Parathyroid adenoma (tissue), 2 donors: ENCODE measurements at regions not wholly inside any gene's neighbourhood (a gene's known extent, or its start where the extent isn't known, plus 50 kb on each side); places are given as distances from the start of the nearest gene placed in this dataset.
A peak's percentile ranks its signal among the peaks of the same experiment; 100 is the strongest.
"Not testable (repeated sequence)": the region's sequence is repeated elsewhere in the genome, so short reads cannot be mapped to it uniquely, and the experiment has no call there.

Experiments
- H2AFZ ChIP-seq: fragments of 300-600 bp; sonication (generic); one replicate; pipeline ENCODE4 v1.7.0; 2017; ENCODE audit warnings: antibody characterized with exemption, mild to moderate bottlenecking
- H3K27ac ChIP-seq: fragments of 300-600 bp; sonication (generic); one replicate; pipeline ENCODE4 v1.7.0; 2017
- H3K27me3 ChIP-seq: fragments of 300-600 bp; sonication (generic); one replicate; pipeline ENCODE4 v1.7.0; 2017; ENCODE audit warnings: low read length; ENCODE audit not compliant: control insufficient read depth, insufficient read depth
- H3K36me3 ChIP-seq: fragments of 300-600 bp; sonication (generic); one replicate; pipeline ENCODE4 v1.7.0; 2017; ENCODE audit warnings: low read length; ENCODE audit not compliant: control insufficient read depth, insufficient read depth
- H3K4me1 ChIP-seq: fragments of 300-600 bp; sonication (generic); one replicate; pipeline ENCODE4 v1.7.0; 2017; ENCODE audit warnings: control low read depth
- H3K4me2 ChIP-seq: fragments of 300-600 bp; sonication (generic); one replicate; pipeline ENCODE4 v1.7.0; 2017; ENCODE audit warnings: low read length
- H3K4me3 ChIP-seq: fragments of 300-600 bp; sonication (generic); one replicate; pipeline ENCODE4 v1.7.0; 2017; ENCODE audit warnings: low read depth, low read length
- H3K79me2 ChIP-seq: fragments of 300-600 bp; sonication (generic); one replicate; pipeline ENCODE4 v1.7.0; 2017; ENCODE audit warnings: control low read depth
- H3K9ac ChIP-seq: fragments of 300-600 bp; sonication (generic); one replicate; pipeline ENCODE4 v1.7.0; 2017; ENCODE audit warnings: mild to moderate bottlenecking
- H3K9me3 ChIP-seq: fragments of 300-600 bp; sonication (generic); one replicate; pipeline ENCODE4 v1.7.0; 2017; ENCODE audit warnings: low read length; ENCODE audit not compliant: control insufficient read depth
- CTCF ChIP-seq: fragments of 300-600 bp; sonication (generic); IDR thresholded peaks from one replicate; pipeline ENCODE4 v1.7.0; 2017; ENCODE audit warnings: antibody characterized with exemption, mild to moderate bottlenecking
- donor health status: primary hyperparathyroidism.

- Histone ChIP-seq H3K9me3 (no peaks in the 10 kb centered on the region), H3K4me2 (no peak overlapping the region)
- TF ChIP-seq CTCF: no peak
These were observed 51.2 kb upstream of the RDX start for GRCh38 chr11:110347660-110348059.

GRCh38 chr11:110349138-110349996 is 53.0 kb upstream of the RDX start:
- peak overlapping the region; percentile 22 for H2AFZ ChIP-seq
- H3K27me3 ChIP-seq: no peaks in the 10 kb centered on the region
- TF ChIP-seq CTCF: no peak
- no peaks in the 10 kb centered on the region for H3K4me1 ChIP-seq
- no peaks in the 10 kb centered on the region for H3K79me2 ChIP-seq
- H3K4me3 ChIP-seq: no peak overlapping the region
- no peak overlapping the region for H3K9ac ChIP-seq
- H3K36me3 ChIP-seq: no peaks in the 10 kb centered on the region
- H3K9me3 ChIP-seq: no peaks in the 10 kb centered on the region
- no peak overlapping the region for H3K4me2 ChIP-seq
- H3K27ac ChIP-seq: no peak overlapping the region

More at GRCh38 chr11:110347660-110348059, 51.2 kb upstream of the RDX start:
- H3K79me2 ChIP-seq: no peaks in the 10 kb centered on the region
- H2AFZ ChIP-seq: no peak overlapping the region
- no peaks in the 10 kb centered on the region for H3K4me1 ChIP-seq
- no peaks in the 10 kb centered on the region for H3K27me3 ChIP-seq
- no peaks in the 10 kb centered on the region for H3K36me3 ChIP-seq
- H3K9ac ChIP-seq: no peak overlapping the region
- H3K4me3 ChIP-seq: no peak overlapping the region
- H3K27ac ChIP-seq: no peak overlapping the region

GRCh38 chr11:110349997-110350383 is 53.6 kb upstream of the RDX start:
- not testable (repeated sequence) for H3K27me3 ChIP-seq

GRCh38 chr11:110355011-110355744 is 58.8 kb upstream of the RDX start:
- Histone ChIP-seq H3K4me2 (no peak overlapping the region), H3K27ac (no peak overlapping the region), H3K36me3 (no peaks in the 10 kb centered on the region), H3K27me3 (no peaks in the 10 kb centered on the region), H3K4me3 (no peak overlapping the region), H3K9me3 (no peaks in the 10 kb centered on the region), H2AFZ (no peak overlapping the region), H3K4me1 (no peaks in the 10 kb centered on the region), H3K9ac (no peak overlapping the region), H3K79me2 (no peaks in the 10 kb centered on the region)
- no peak for TF ChIP-seq CTCF

More at GRCh38 chr11:110349997-110350383, 53.6 kb upstream of the RDX start:
- H3K4me2 ChIP-seq, H3K9me3 ChIP-seq, H3K36me3 ChIP-seq, H3K4me1 ChIP-seq, H3K4me3 ChIP-seq, H2AFZ ChIP-seq, H3K27ac ChIP-seq, H3K9ac ChIP-seq, H3K79me2 ChIP-seq: not testable (repeated sequence)
